Spleen (tissue), 11 donors: ENCODE measurements at regions not wholly inside any gene's neighbourhood (a gene's known extent, or its start where the extent isn't known, plus 50 kb on each side); places are given as distances from the start of the nearest gene placed in this dataset.

Experiments
- DNase-seq: peaks from one replicate; pipeline ENCODE4 v3.0.0-alpha.2; 2020
- H3K27ac ChIP-seq, 8 donors: fragments of 200-600 bp; sonication (generic) in 7 of 8; 1 replicate in 4 of 8; 2 replicates in 4 of 8; pipeline versions ENCODE4 v1.5.0 to v1.8.0; 2016 to 2021; ENCODE audit warnings: inconsistent platforms in 4 of 8, mild to moderate bottlenecking in 4 of 8, moderate library complexity in 1 of 8
- H3K27me3 ChIP-seq, 7 donors: fragments of 200-600 bp; sonication (generic) in 6 of 7; replicated peaks in 1 of 7; 1 replicate in 4 of 7; 2 replicates in 3 of 7; pipeline versions ENCODE4 v1.5.0 to v1.8.0; 2016 to 2021; ENCODE audit warnings: inconsistent platforms in 3 of 7, mild to moderate bottlenecking in 1 of 7
- H3K36me3 ChIP-seq, 6 donors: fragments of 200-600 bp; sonication (generic) in 5 of 6; 1 replicate in 4 of 6; 2 replicates in 2 of 6; pipeline versions ENCODE4 v1.5.0 to v1.8.0; 2016 to 2021; ENCODE audit warnings: inconsistent platforms in 2 of 6
- H3K4me1 ChIP-seq, 6 donors: fragments of 200-600 bp; sonication (generic) in 5 of 6; 1 replicate in 3 of 6; 2 replicates in 3 of 6; pipeline versions ENCODE4 v1.5.0 to v1.8.0; 2016 to 2021; ENCODE audit warnings: inconsistent platforms in 3 of 6
- H3K4me3 ChIP-seq, 8 donors: fragments of 200-600 bp; sonication (generic) in 7 of 8; 1 replicate in 4 of 8; 2 replicates in 4 of 8; pipeline versions ENCODE4 v1.5.0 to v1.8.0; 2016 to 2021; ENCODE audit warnings: inconsistent platforms in 4 of 8, mild to moderate bottlenecking in 4 of 8, moderate library complexity in 2 of 8
- H3K9me3 ChIP-seq, 8 donors: fragments of 200-600 bp; sonication (generic) in 7 of 8; 1 replicate in 4 of 8; 2 replicates in 4 of 8; pipeline versions ENCODE4 v1.5.0 to v1.8.0; 2016 to 2021; ENCODE audit warnings: inconsistent platforms in 4 of 8
- CTCF ChIP-seq, 11 experiments: fragments of 200-600 bp in 7 of 11; fragments of 450-650 bp in 4 of 11; sonication (generic) in 4 of 11; IDR thresholded peaks in 8 of 11; conservative IDR thresholded peaks in 3 of 11; 1 replicate in 7 of 11; 2 replicates in 4 of 11; pipeline versions ENCODE4 v1.4.0 to v1.8.0; 2016 to 2021; ENCODE audit warnings: antibody characterized with exemption in 11 of 11, inconsistent platforms in 4 of 11, mild to moderate bottlenecking in 1 of 11
- POLR2A ChIP-seq, 3 donors: fragments of 450-650 bp; IDR thresholded peaks; one replicate each; pipeline ENCODE4 v1.5.1; 2017; ENCODE audit warnings: antibody characterized with exemption in 3 of 3, mild to moderate bottlenecking in 1 of 3
- POLR2AphosphoS5 ChIP-seq, 3 donors: sonication (generic); formaldehyde crosslinking; IDR thresholded peaks; one replicate each; pipeline ENCODE4 v1.5.1; 2017; ENCODE audit warnings: antibody characterized with exemption in 3 of 3
- WGBS, 5 donors: extraction: QIAGEN DNeasy Blood & Tissue Kit in 3 of 5; methylation state at CpG; one replicate each; pipeline versions ENCODE4 v1.1.5 to v1.1.7; 2013 to 2018; 5-methylcytosine and 5-hydroxymethylcytosine counted together
- intact Hi-C: fragments of 100-400 bp; cut with DNase I; formaldehyde crosslinking; loops from one replicate; pipeline ENCODE4 v1.15.0; 2023; ENCODE audit warnings: low total_unique reads
- donor health status: healthy with polysubstance abuse.
- donor health status: DM: no; HTN: no; CAD: no; lungs with moderate emphysema.
- donor health status: DM: no; HTN: no; CAD: no.
- donor health status: Bipolar disorder and iron deficiency.
- donor health status: healthy.
- donor health status: DM: no; HTN: no; CAD: no.
- donor health status: DM: yes; HTN: yes; CAD: no.

- Histone ChIP-seq H3K4me3 (no peak overlapping the region), H3K9me3 (no peaks in the 10 kb centered on the region), H3K27me3 (no peaks in the 10 kb centered on the region), H3K27ac (no peak overlapping the region), H3K4me1 (no peaks in the 10 kb centered on the region), H3K36me3 (no peaks in the 10 kb centered on the region)
- intact Hi-C loops, result no loop called here
- TF ChIP-seq POLR2AphosphoS5 (IDR thresholded peaks at IDR 0.05) (no peak), CTCF (IDR thresholded peaks at IDR 0.05 in 8 of 11, conservative IDR thresholded peaks at IDR 0.05 in 3 of 11) (no peak), POLR2A (IDR thresholded peaks at IDR 0.05) (no peak)
- no peak for DNase-seq
- 66 to 75% (median 71%) methylated on average over 4 of the region's 4 CpGs for WGBS, 5 donors
These were observed 751.9 kb upstream of the NEGR1 start for GRCh38 chr1:73034271-73034670.

- 29 to 54% (median 37%) methylated on average over 3 of the region's 3 CpGs for WGBS, 5 donors
These were observed 751.3 kb upstream of the NEGR1 start for GRCh38 chr1:73033640-73034039.

GRCh38 chr1:73029571-73029970, 747.2 kb upstream of the NEGR1 start:
- Histone ChIP-seq H3K4me1 (no peaks in the 10 kb centered on the region), H3K4me3 (no peak overlapping the region), H3K27me3 (no peaks in the 10 kb centered on the region), H3K36me3 (no peaks in the 10 kb centered on the region), H3K27ac (no peak overlapping the region), H3K9me3 (no peaks in the 10 kb centered on the region)
- TF ChIP-seq POLR2A (IDR thresholded peaks at IDR 0.05), result no peak
- TF ChIP-seq POLR2AphosphoS5 (IDR thresholded peaks at IDR 0.05), result no peak
- TF ChIP-seq CTCF (IDR thresholded peaks at IDR 0.05 in 8 of 11, conservative IDR thresholded peaks at IDR 0.05 in 3 of 11), result no peak
- DNase-seq, result no peak
- intact Hi-C loops, result no loop called here
- 69 to 85% (median 77%) methylated on average over 2 of the region's 2 CpGs for WGBS, 5 donors

More at GRCh38 chr1:73033640-73034039, 751.3 kb upstream of the NEGR1 start:
- Histone ChIP-seq H3K9me3 (no peaks in the 10 kb centered on the region), H3K36me3 (no peaks in the 10 kb centered on the region), H3K4me1 (no peaks in the 10 kb centered on the region), H3K27ac (no peak overlapping the region), H3K27me3 (no peaks in the 10 kb centered on the region), H3K4me3 (no peak overlapping the region)
- TF ChIP-seq POLR2AphosphoS5 (IDR thresholded peaks at IDR 0.05), result no peak
- TF ChIP-seq CTCF (IDR thresholded peaks at IDR 0.05 in 8 of 11, conservative IDR thresholded peaks at IDR 0.05 in 3 of 11), result no peak
- no peak for TF ChIP-seq POLR2A (IDR thresholded peaks at IDR 0.05)
- DNase-seq, result no peak
- intact Hi-C loops, result no loop called here

GRCh38 chr1:73026114-73026513, 743.8 kb upstream of the NEGR1 start:
- 63 to 68% (median 64%) methylated on average over 4 of the region's 4 CpGs for WGBS, 5 donors
- DNase-seq, result no peak
- no peaks in the 10 kb centered on the region for H3K9me3 ChIP-seq
- TF ChIP-seq POLR2AphosphoS5 (IDR thresholded peaks at IDR 0.05), result no peak
- no peak for TF ChIP-seq POLR2A (IDR thresholded peaks at IDR 0.05)
- TF ChIP-seq CTCF (IDR thresholded peaks at IDR 0.05 in 8 of 11, conservative IDR thresholded peaks at IDR 0.05 in 3 of 11), result no peak
- H3K36me3 ChIP-seq, result no peaks in the 10 kb centered on the region
- intact Hi-C loops, result no loop called here
- H3K27ac ChIP-seq, result no peak overlapping the region
- H3K4me1 ChIP-seq, result no peaks in the 10 kb centered on the region
- no peaks in the 10 kb centered on the region for H3K27me3 ChIP-seq
- H3K4me3 ChIP-seq, result no peak overlapping the region
